Tibial nerve (tissue), 4 donors: ENCODE measurements at regions not wholly inside any gene's neighbourhood (a gene's known extent, or its start where the extent isn't known, plus 50 kb on each side); places are given as distances from the start of the nearest gene placed in this dataset.

Experiments
- DNase-seq, 2 donors: peaks; one replicate each; pipeline ENCODE4 v3.0.0-alpha.2; 2019; ENCODE audit warnings: low spot score in 2 of 2
- H3K27ac ChIP-seq, 4 donors: fragments of 200-600 bp; sonication (generic) in 3 of 4; one replicate each; pipeline ENCODE4 v1.5.1; 2017 to 2019; ENCODE audit warnings: mild to moderate bottlenecking in 1 of 4
- H3K27me3 ChIP-seq, 2 donors: fragments of 200-600 bp; sonication (generic) in 1 of 2; one replicate each; pipeline versions ENCODE4 v1.5.1 to v1.6.0; 2017 to 2019
- H3K36me3 ChIP-seq, 3 donors: fragments of 200-600 bp; sonication (generic); one replicate each; pipeline ENCODE4 v1.5.1; 2018 to 2019
- H3K4me1 ChIP-seq, 4 donors: fragments of 200-600 bp; sonication (generic) in 3 of 4; one replicate each; pipeline ENCODE4 v1.5.1; 2017 to 2019
- H3K4me3 ChIP-seq, 4 donors: fragments of 200-600 bp; sonication (generic) in 3 of 4; one replicate each; pipeline ENCODE4 v1.5.1; 2017 to 2019; ENCODE audit warnings: mild to moderate bottlenecking in 1 of 4, moderate library complexity in 1 of 4
- H3K9me3 ChIP-seq, 4 donors: fragments of 200-600 bp; sonication (generic) in 3 of 4; one replicate each; pipeline ENCODE4 v1.5.1; 2017 to 2019
- CTCF ChIP-seq, 5 experiments: fragments of 200-600 bp in 3 of 5; fragments of 450-650 bp in 2 of 5; sonication (generic) in 3 of 5; IDR thresholded peaks; one replicate each; pipeline ENCODE4 v1.5.1; 2016 to 2019; ENCODE audit warnings: antibody characterized with exemption in 5 of 5, mild to moderate bottlenecking in 3 of 5, moderate library complexity in 2 of 5
- EP300 ChIP-seq, 2 donors: sonication (generic); formaldehyde crosslinking; IDR thresholded peaks; one replicate each; pipeline ENCODE4 v1.6.1; 2017; ENCODE audit warnings: antibody characterized with exemption in 2 of 2, mild to moderate bottlenecking in 1 of 2
- POLR2A ChIP-seq, 2 donors: fragments of 450-650 bp; IDR thresholded peaks; one replicate each; pipeline ENCODE4 v1.6.1; 2017; ENCODE audit warnings: antibody characterized with exemption in 2 of 2, mild to moderate bottlenecking in 2 of 2, moderate library complexity in 2 of 2
- WGBS, 2 donors: methylation state at CpG; one replicate each; pipeline ENCODE4 v1.1.5; 2018; 5-methylcytosine and 5-hydroxymethylcytosine counted together

- no peak for DNase-seq
- TF ChIP-seq CTCF (IDR thresholded peaks at IDR 0.05) (no peak), POLR2A (IDR thresholded peaks at IDR 0.05) (no peak), EP300 (IDR thresholded peaks at IDR 0.05) (no peak)
- no peaks in the 10 kb centered on the region for H3K4me1 ChIP-seq
- no peaks in the 10 kb centered on the region for H3K36me3 ChIP-seq
- no peaks in the 10 kb centered on the region for H3K27me3 ChIP-seq
- 89 to 93% methylated on average over 1 of the region's 1 CpG for WGBS, 2 donors
- no peak overlapping the region for H3K27ac ChIP-seq
- no peak overlapping the region for H3K4me3 ChIP-seq
- peaks cover 0 to under 1% (median 0%) of the 10 kb centered on the region in 4 donors for H3K9me3 ChIP-seq
Measured at GRCh38 chr2:146048141-146048540, 1528.2 kb upstream of the ZEB2 start.

GRCh38 chr2:146041274-146041910, 1521.5 kb upstream of the ZEB2 start:
- no peaks in the 10 kb centered on the region for H3K27me3 ChIP-seq
- H3K27ac ChIP-seq, result no peak overlapping the region
- no peaks in the 10 kb centered on the region for H3K4me1 ChIP-seq
- H3K36me3 ChIP-seq, result no peaks in the 10 kb centered on the region
- WGBS, 2 donors, result 60 to 68% methylated on average over 8 of the region's 8 CpGs
- no peak overlapping the region for H3K4me3 ChIP-seq
- TF ChIP-seq POLR2A (IDR thresholded peaks at IDR 0.05), result no peak
- no peak for TF ChIP-seq EP300 (IDR thresholded peaks at IDR 0.05)
- TF ChIP-seq CTCF (IDR thresholded peaks at IDR 0.05), result no peak
- DNase-seq, result no peak
- no peaks in the 10 kb centered on the region for H3K9me3 ChIP-seq

GRCh38 chr2:146040051-146040450, 1520.1 kb upstream of the ZEB2 start:
- H3K36me3 ChIP-seq, result no peaks in the 10 kb centered on the region
- WGBS, 2 donors, result 51 to 58% methylated on average over 3 of the region's 3 CpGs
- DNase-seq, result no peak

GRCh38 chr2:146038014-146038413, 1518.1 kb upstream of the ZEB2 start:
- 84 to 88% methylated on average over 1 of the region's 1 CpG for WGBS, 2 donors
- DNase-seq, result no peak
- Histone ChIP-seq H3K27me3 (no peaks in the 10 kb centered on the region), H3K36me3 (no peaks in the 10 kb centered on the region), H3K4me3 (no peak overlapping the region), H3K4me1 (no peaks in the 10 kb centered on the region), H3K9me3 (no peaks in the 10 kb centered on the region), H3K27ac (no peak overlapping the region)
- TF ChIP-seq CTCF (IDR thresholded peaks at IDR 0.05), result no peak
- TF ChIP-seq EP300 (IDR thresholded peaks at IDR 0.05), result no peak
- TF ChIP-seq POLR2A (IDR thresholded peaks at IDR 0.05), result no peak

More at GRCh38 chr2:146040051-146040450, 1520.1 kb upstream of the ZEB2 start:
- Histone ChIP-seq H3K27ac (no peak overlapping the region), H3K27me3 (no peaks in the 10 kb centered on the region), H3K9me3 (no peaks in the 10 kb centered on the region), H3K4me1 (no peaks in the 10 kb centered on the region), H3K4me3 (no peak overlapping the region)
- TF ChIP-seq POLR2A (IDR thresholded peaks at IDR 0.05) (no peak), CTCF (IDR thresholded peaks at IDR 0.05) (no peak), EP300 (IDR thresholded peaks at IDR 0.05) (no peak)

- Histone ChIP-seq H3K4me3 (no peak overlapping the region), H3K9me3 (no peaks in the 10 kb centered on the region), H3K27ac (no peak overlapping the region), H3K36me3 (no peaks in the 10 kb centered on the region), H3K27me3 (no peaks in the 10 kb centered on the region), H3K4me1 (no peaks in the 10 kb centered on the region)
- WGBS, 2 donors, result 58 to 61% methylated on average over 7 of the region's 7 CpGs
- no peak for DNase-seq
- TF ChIP-seq EP300 (IDR thresholded peaks at IDR 0.05) (no peak), CTCF (IDR thresholded peaks at IDR 0.05) (no peak)
Measured at GRCh38 chr2:146037334-146037870, 1517.5 kb upstream of the ZEB2 start.
